H1 (cell line): ENCODE measurements at regions not wholly inside any gene's neighbourhood (a gene's known extent, or its start where the extent isn't known, plus 50 kb on each side); places are given as distances from the start of the nearest gene placed in this dataset.

ENCODE experiments used
- BCL11A ChIP-seq, 2 experiments: IDR thresholded peaks; one replicate each; pipeline ENCODE4 v1.6.1; 2011; ENCODE audit warnings: low read depth in 2 of 2, low read length in 2 of 2, mild to moderate bottlenecking in 2 of 2
- KDM4A ChIP-seq: IDR thresholded peaks from one replicate; pipeline ENCODE4 v1.7.1; 2012; ENCODE audit warnings: low read depth, mild to moderate bottlenecking, moderate library complexity, low read length, inconsistent platforms; ENCODE audit not compliant: severe bottlenecking
- POLR2A ChIP-seq, 2 experiments: IDR thresholded peaks; 1 replicate in 1 of 2; 2 replicates in 1 of 2; pipeline ENCODE4 v1.6.1; 2011; ENCODE audit warnings: low read depth in 2 of 2, low read length in 2 of 2, mild to moderate bottlenecking in 2 of 2; ENCODE audit errors: control extremely low read depth in 1 of 2
- RBBP5 ChIP-seq: IDR thresholded peaks from 2 replicates; pipeline ENCODE4 v1.7.1; 2012; ENCODE audit warnings: low read depth, mild to moderate bottlenecking, inconsistent platforms, low read length, moderate library complexity, borderline replicate concordance
- YY1 ChIP-seq: IDR thresholded peaks from 2 replicates; pipeline ENCODE4 v1.6.1; 2011; ENCODE audit warnings: low read depth, mild to moderate bottlenecking, low read length
- TF ChIP-seq, protein P1 (sequence below): fragments of 300-600 bp; sonication (generic); IDR thresholded peaks from 2 replicates; pipeline ENCODE4 v1.7.1; 2012; ENCODE audit warnings: low read length, moderate library complexity, mild to moderate bottlenecking, inconsistent platforms; ENCODE audit not compliant: insufficient replicate concordance
- TF ChIP-seq, protein P2 (sequence below): IDR thresholded peaks from 2 replicates; pipeline ENCODE4 v1.6.1; 2011; ENCODE audit warnings: low read length, improper control_type of control experiment

DNA sequence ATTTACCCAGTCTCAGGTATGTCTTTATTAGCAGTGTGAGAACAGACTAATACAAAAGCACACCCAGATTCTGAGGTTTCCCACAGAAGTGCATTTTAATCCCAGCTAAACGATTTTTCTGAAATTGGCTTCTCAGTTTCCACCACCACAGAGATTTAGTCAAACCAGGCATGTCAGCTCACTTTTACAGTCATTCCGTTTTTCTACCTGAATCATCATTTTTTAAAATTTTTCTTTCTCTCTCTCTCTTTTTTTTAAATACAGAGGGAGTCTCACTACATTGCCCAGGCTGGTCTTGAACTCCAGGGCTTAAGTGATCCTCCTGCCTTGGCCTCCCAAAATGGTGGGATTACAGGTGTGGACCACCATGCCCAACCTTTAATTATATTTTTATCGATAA is 389.1 kb downstream of the HAPSTR1 start (continued):
- TF ChIP-seq, protein P1, sequence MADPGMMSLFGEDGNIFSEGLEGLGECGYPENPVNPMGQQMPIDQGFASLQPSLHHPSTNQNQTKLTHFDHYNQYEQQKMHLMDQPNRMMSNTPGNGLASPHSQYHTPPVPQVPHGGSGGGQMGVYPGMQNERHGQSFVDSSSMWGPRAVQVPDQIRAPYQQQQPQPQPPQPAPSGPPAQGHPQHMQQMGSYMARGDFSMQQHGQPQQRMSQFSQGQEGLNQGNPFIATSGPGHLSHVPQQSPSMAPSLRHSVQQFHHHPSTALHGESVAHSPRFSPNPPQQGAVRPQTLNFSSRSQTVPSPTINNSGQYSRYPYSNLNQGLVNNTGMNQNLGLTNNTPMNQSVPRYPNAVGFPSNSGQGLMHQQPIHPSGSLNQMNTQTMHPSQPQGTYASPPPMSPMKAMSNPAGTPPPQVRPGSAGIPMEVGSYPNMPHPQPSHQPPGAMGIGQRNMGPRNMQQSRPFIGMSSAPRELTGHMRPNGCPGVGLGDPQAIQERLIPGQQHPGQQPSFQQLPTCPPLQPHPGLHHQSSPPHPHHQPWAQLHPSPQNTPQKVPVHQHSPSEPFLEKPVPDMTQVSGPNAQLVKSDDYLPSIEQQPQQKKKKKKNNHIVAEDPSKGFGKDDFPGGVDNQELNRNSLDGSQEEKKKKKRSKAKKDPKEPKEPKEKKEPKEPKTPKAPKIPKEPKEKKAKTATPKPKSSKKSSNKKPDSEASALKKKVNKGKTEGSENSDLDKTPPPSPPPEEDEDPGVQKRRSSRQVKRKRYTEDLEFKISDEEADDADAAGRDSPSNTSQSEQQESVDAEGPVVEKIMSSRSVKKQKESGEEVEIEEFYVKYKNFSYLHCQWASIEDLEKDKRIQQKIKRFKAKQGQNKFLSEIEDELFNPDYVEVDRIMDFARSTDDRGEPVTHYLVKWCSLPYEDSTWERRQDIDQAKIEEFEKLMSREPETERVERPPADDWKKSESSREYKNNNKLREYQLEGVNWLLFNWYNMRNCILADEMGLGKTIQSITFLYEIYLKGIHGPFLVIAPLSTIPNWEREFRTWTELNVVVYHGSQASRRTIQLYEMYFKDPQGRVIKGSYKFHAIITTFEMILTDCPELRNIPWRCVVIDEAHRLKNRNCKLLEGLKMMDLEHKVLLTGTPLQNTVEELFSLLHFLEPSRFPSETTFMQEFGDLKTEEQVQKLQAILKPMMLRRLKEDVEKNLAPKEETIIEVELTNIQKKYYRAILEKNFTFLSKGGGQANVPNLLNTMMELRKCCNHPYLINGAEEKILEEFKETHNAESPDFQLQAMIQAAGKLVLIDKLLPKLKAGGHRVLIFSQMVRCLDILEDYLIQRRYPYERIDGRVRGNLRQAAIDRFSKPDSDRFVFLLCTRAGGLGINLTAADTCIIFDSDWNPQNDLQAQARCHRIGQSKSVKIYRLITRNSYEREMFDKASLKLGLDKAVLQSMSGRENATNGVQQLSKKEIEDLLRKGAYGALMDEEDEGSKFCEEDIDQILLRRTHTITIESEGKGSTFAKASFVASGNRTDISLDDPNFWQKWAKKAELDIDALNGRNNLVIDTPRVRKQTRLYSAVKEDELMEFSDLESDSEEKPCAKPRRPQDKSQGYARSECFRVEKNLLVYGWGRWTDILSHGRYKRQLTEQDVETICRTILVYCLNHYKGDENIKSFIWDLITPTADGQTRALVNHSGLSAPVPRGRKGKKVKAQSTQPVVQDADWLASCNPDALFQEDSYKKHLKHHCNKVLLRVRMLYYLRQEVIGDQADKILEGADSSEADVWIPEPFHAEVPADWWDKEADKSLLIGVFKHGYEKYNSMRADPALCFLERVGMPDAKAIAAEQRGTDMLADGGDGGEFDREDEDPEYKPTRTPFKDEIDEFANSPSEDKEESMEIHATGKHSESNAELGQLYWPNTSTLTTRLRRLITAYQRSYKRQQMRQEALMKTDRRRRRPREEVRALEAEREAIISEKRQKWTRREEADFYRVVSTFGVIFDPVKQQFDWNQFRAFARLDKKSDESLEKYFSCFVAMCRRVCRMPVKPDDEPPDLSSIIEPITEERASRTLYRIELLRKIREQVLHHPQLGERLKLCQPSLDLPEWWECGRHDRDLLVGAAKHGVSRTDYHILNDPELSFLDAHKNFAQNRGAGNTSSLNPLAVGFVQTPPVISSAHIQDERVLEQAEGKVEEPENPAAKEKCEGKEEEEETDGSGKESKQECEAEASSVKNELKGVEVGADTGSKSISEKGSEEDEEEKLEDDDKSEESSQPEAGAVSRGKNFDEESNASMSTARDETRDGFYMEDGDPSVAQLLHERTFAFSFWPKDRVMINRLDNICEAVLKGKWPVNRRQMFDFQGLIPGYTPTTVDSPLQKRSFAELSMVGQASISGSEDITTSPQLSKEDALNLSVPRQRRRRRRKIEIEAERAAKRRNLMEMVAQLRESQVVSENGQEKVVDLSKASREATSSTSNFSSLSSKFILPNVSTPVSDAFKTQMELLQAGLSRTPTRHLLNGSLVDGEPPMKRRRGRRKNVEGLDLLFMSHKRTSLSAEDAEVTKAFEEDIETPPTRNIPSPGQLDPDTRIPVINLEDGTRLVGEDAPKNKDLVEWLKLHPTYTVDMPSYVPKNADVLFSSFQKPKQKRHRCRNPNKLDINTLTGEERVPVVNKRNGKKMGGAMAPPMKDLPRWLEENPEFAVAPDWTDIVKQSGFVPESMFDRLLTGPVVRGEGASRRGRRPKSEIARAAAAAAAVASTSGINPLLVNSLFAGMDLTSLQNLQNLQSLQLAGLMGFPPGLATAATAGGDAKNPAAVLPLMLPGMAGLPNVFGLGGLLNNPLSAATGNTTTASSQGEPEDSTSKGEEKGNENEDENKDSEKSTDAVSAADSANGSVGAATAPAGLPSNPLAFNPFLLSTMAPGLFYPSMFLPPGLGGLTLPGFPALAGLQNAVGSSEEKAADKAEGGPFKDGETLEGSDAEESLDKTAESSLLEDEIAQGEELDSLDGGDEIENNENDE: no peak
- TF ChIP-seq POLR2A (IDR thresholded peaks at IDR 0.05; ENCODE audit: control extremely low read depth in 1 of 2, low read depth in 2 of 2, low read length in 2 of 2) (no peak), RBBP5 (no peak), YY1 (no peak), KDM4A (no peak), BCL11A (IDR thresholded peaks at IDR 0.05; ENCODE audit: low read depth in 2 of 2, low read length in 2 of 2) (no peak)
- TF ChIP-seq, protein P2, sequence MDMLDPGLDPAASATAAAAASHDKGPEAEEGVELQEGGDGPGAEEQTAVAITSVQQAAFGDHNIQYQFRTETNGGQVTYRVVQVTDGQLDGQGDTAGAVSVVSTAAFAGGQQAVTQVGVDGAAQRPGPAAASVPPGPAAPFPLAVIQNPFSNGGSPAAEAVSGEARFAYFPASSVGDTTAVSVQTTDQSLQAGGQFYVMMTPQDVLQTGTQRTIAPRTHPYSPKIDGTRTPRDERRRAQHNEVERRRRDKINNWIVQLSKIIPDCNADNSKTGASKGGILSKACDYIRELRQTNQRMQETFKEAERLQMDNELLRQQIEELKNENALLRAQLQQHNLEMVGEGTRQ: no peak
- TF ChIP-seq, all 59 proteins: peak for 0
